ENCODE measurements at regions not wholly inside any gene's neighbourhood (a gene's known extent, or its start where the extent isn't known, plus 50 kb on each side); places are given as distances from the start of the nearest gene placed in this dataset.

DNA sequence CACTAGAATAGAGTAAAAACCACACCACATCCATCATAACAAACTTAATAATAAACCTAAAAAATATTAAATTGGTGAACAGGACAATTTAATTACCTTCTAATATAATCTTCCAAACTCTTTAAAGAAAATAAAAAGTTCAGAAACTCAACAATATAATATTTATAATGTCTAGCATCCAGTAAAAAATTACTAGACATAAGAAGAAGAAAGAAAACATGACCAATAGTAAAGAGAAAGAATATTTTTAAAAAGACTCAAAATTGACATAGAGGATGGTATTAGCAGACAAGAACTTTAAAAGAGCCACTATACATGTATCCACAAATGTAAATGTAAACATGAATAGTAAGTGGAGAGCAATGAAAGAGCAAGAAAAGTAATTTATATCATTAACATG is 388.4 kb downstream of the TFEC start:
- Histone ChIP-seq H3K36me3 (ENCODE audit: control insufficient read depth in 1 of 2, insufficient read depth in 2 of 2, low read length in 2 of 2) (no peaks in the 10 kb centered on the region), H3K27ac (ENCODE audit: low read length) (no peak overlapping the region), H3K4me1 (ENCODE audit: control insufficient read depth in 1 of 2, insufficient read depth in 2 of 2, low read length in 2 of 2) (no peaks in the 10 kb centered on the region)

DNA sequence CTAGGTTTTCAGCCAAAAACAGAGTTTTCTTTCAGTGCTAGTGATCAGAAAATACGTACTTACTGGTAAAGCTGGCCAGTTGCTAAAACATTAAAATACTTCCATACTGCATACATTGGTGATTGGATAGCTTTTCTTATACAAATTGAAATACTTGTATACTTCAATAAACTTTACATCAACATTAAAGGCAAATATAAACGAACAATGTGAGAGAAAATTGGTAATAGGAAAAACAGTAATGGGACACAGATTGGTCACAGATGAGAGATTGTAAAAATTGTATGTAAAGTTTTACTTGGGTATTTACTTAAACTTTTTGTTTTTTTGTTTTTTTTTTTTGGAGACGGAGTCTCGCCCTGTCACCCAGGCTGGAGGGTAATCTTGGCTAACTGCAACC is 391.7 kb downstream of the TFEC start:
- no peaks in the 10 kb centered on the region for H3K27me3 ChIP-seq (ENCODE audit: low read depth, low read length)
- no peaks in the 10 kb centered on the region for H3K4me1 ChIP-seq (ENCODE audit: control insufficient read depth in 1 of 2, insufficient read depth in 2 of 2, low read length in 2 of 2)
- H3K4me3 ChIP-seq (ENCODE audit: low read depth in 1 of 2, low read length in 2 of 2), result no peak overlapping the region
- H3K9me3 ChIP-seq (ENCODE audit: control insufficient read depth in 1 of 2, low read length in 2 of 2), result no peaks in the 10 kb centered on the region
- no peaks in the 10 kb centered on the region for H3K36me3 ChIP-seq (ENCODE audit: control insufficient read depth in 1 of 2, insufficient read depth in 2 of 2, low read length in 2 of 2)
- H3K27ac ChIP-seq (ENCODE audit: low read length), result no peak overlapping the region

More for the DNA sequence above, 388.4 kb downstream of the TFEC start:
- Histone ChIP-seq H3K27me3 (ENCODE audit: low read depth, low read length) (no peaks in the 10 kb centered on the region), H3K9me3 (ENCODE audit: control insufficient read depth in 1 of 2, low read length in 2 of 2) (no peaks in the 10 kb centered on the region), H3K4me3 (ENCODE audit: low read depth in 1 of 2, low read length in 2 of 2) (no peak overlapping the region)

DNA sequence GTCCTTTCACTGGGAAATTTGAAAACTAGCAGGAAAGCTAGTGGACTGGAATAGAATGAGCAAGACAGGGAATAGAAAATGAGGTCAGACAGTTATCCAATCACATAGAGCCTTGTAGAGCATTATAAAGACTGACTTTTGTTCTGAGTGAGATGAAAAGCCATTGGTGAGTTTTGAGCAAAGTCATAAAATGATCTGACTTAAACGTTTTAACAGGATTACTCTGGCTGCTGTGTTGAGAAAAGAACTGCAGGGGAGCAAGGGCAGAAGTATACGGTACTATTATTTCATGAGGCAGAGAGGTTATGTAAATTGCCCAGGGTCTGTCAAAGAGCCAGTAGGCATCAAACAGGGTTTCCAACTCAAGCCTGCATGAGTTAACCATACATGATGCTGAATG is 393.4 kb downstream of the TFEC start:
- Histone ChIP-seq H3K36me3 (ENCODE audit: control insufficient read depth in 1 of 2, insufficient read depth in 2 of 2, low read length in 2 of 2) (no peaks in the 10 kb centered on the region), H3K27me3 (ENCODE audit: low read depth, low read length) (no peaks in the 10 kb centered on the region), H3K27ac (ENCODE audit: low read length) (no peak overlapping the region), H3K9me3 (ENCODE audit: control insufficient read depth in 1 of 2, low read length in 2 of 2) (no peaks in the 10 kb centered on the region), H3K4me1 (ENCODE audit: control insufficient read depth in 1 of 2, insufficient read depth in 2 of 2, low read length in 2 of 2) (no peaks in the 10 kb centered on the region), H3K4me3 (ENCODE audit: low read depth in 1 of 2, low read length in 2 of 2) (no peak overlapping the region)

DNA sequence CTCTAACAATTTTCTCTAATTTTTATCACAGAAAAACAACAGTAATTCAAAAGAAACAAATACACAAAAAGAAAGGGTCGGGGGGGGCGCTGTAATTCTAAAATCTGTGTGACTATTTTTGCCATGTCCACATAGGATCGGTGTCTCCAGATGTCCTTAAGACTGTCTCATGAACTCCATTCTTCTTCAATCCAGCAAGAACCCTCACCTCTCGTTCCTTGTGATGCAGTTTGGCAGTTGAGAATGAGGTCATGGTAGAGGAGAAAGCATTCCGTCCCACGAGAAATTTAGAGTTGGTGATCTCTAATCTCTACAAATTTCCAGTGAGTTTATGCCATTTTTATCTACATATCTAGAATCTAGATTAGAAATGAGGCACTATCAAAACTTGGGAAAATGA is 394.7 kb downstream of the TFEC start:
- Histone ChIP-seq H3K36me3 (ENCODE audit: control insufficient read depth in 1 of 2, insufficient read depth in 2 of 2, low read length in 2 of 2) (no peaks in the 10 kb centered on the region), H3K27ac (ENCODE audit: low read length) (no peak overlapping the region), H3K4me3 (ENCODE audit: low read depth in 1 of 2, low read length in 2 of 2) (no peak overlapping the region), H3K9me3 (ENCODE audit: control insufficient read depth in 1 of 2, low read length in 2 of 2) (no peaks in the 10 kb centered on the region), H3K4me1 (ENCODE audit: control insufficient read depth in 1 of 2, insufficient read depth in 2 of 2, low read length in 2 of 2) (no peaks in the 10 kb centered on the region), H3K27me3 (ENCODE audit: low read depth, low read length) (no peaks in the 10 kb centered on the region)

DNA sequence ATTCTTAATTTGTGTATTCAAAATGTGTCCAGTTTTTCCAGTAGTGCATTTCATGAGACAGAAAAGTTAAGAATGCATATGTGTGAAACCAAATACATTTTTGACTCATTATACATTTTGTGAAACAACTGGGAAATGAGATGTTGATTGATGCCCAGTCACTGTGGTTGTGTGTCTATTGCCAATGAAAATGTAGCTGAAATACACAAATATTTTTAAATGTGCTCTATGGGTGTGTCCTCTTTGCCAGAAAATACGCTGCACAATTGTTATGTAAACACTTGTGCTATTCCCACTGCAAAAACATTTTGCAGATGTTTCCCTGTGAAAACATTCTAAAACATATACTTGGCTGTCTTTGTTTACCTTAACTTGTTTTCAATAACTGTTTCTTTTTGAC is 395.2 kb downstream of the TFEC start:
- no peak overlapping the region for H3K27ac ChIP-seq (ENCODE audit: low read length)
- H3K4me1 ChIP-seq (ENCODE audit: control insufficient read depth in 1 of 2, insufficient read depth in 2 of 2, low read length in 2 of 2), result no peaks in the 10 kb centered on the region
- no peaks in the 10 kb centered on the region for H3K27me3 ChIP-seq (ENCODE audit: low read depth, low read length)
- H3K4me3 ChIP-seq (ENCODE audit: low read depth in 1 of 2, low read length in 2 of 2), result no peak overlapping the region
- no peaks in the 10 kb centered on the region for H3K36me3 ChIP-seq (ENCODE audit: control insufficient read depth in 1 of 2, insufficient read depth in 2 of 2, low read length in 2 of 2)
- no peaks in the 10 kb centered on the region for H3K9me3 ChIP-seq (ENCODE audit: control insufficient read depth in 1 of 2, low read length in 2 of 2)

DNA sequence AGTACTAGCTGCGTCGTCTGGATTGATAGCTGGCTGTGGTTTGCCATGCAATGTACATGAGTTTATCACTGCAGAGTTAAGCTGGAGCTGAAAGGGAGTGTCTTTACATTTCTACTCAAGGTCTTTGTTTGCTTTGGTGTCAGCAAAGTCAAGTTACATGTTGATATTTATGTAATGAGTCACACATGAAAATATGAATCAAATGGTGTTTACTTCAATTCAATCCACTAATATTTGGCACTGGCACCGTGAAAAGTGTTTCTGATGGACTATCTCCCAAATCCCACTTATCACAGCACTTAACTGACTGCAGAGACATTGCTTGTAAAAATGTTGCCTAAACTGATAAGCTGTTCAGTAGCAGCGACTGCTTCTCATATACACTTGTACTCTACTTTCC is 395.9 kb downstream of the TFEC start:
- Histone ChIP-seq H3K27me3 (ENCODE audit: low read depth, low read length) (no peaks in the 10 kb centered on the region), H3K9me3 (ENCODE audit: control insufficient read depth in 1 of 2, low read length in 2 of 2) (no peaks in the 10 kb centered on the region), H3K27ac (ENCODE audit: low read length) (no peak overlapping the region), H3K4me1 (ENCODE audit: control insufficient read depth in 1 of 2, insufficient read depth in 2 of 2, low read length in 2 of 2) (no peaks in the 10 kb centered on the region), H3K36me3 (ENCODE audit: control insufficient read depth in 1 of 2, insufficient read depth in 2 of 2, low read length in 2 of 2) (no peaks in the 10 kb centered on the region), H3K4me3 (ENCODE audit: low read depth in 1 of 2, low read length in 2 of 2) (no peak overlapping the region)

DNA sequence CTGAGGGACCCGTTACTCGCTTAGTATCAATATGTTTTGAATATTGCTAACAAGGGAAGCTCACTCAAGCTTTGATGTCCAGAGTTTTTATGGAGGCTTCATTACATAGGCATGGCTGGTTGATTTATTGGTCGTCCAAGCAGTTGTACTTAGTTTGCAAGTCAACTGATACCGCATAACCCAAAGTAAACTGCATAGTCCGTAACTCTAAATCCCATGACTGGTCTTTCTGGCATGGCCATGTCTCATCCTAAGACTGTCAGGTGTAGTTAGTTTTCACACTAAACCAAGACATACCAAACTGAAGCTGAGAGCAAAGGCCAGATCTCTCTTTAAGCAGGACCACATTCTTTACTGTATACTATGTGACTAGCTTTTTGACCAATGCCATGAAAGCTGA is 397.9 kb downstream of the TFEC start:
- H3K4me1 ChIP-seq (ENCODE audit: control insufficient read depth in 1 of 2, insufficient read depth in 2 of 2, low read length in 2 of 2), result no peaks in the 10 kb centered on the region
- H3K36me3 ChIP-seq (ENCODE audit: control insufficient read depth in 1 of 2, insufficient read depth in 2 of 2, low read length in 2 of 2), result no peaks in the 10 kb centered on the region
- H3K27me3 ChIP-seq (ENCODE audit: low read depth, low read length), result no peaks in the 10 kb centered on the region
- H3K4me3 ChIP-seq (ENCODE audit: low read depth in 1 of 2, low read length in 2 of 2), result no peak overlapping the region
- no peak overlapping the region for H3K27ac ChIP-seq (ENCODE audit: low read length)
- no peaks in the 10 kb centered on the region for H3K9me3 ChIP-seq (ENCODE audit: control insufficient read depth in 1 of 2, low read length in 2 of 2)

- Histone ChIP-seq H3K27me3 (ENCODE audit: low read depth, low read length) (no peaks in the 10 kb centered on the region), H3K36me3 (ENCODE audit: control insufficient read depth in 1 of 2, insufficient read depth in 2 of 2, low read length in 2 of 2) (no peaks in the 10 kb centered on the region), H3K9me3 (ENCODE audit: control insufficient read depth in 1 of 2, low read length in 2 of 2) (no peaks in the 10 kb centered on the region), H3K27ac (ENCODE audit: low read length) (no peak overlapping the region), H3K4me3 (ENCODE audit: low read depth in 1 of 2, low read length in 2 of 2) (no peak overlapping the region), H3K4me1 (ENCODE audit: control insufficient read depth in 1 of 2, insufficient read depth in 2 of 2, low read length in 2 of 2) (no peaks in the 10 kb centered on the region)
Observed at GRCh38 chr7:115631782-115632181, 398.8 kb downstream of the TFEC start.

DNA sequence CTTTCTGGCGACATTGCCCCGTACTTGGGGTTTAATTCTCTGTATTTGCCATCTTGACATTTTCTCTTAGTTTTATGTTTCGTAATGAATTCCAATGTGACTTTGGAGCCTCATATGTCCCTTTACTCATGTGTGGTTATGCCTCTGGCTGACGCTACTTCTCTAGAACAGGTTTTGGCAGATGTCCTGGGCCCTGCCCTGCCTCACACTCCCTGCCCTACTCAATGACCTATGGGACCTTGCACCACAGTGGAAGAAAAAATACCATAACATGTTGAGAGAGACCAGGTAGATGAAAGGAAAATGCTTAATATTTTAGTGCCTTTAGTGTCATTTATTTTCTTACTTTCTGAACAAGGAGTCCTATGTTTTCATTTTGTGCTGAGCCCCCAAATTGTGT is 400.5 kb downstream of the TFEC start:
- Histone ChIP-seq H3K4me1 (ENCODE audit: control insufficient read depth in 1 of 2, insufficient read depth in 2 of 2, low read length in 2 of 2) (no peaks in the 10 kb centered on the region), H3K9me3 (ENCODE audit: control insufficient read depth in 1 of 2, low read length in 2 of 2) (no peaks in the 10 kb centered on the region), H3K27ac (ENCODE audit: low read length) (no peak overlapping the region), H3K36me3 (ENCODE audit: control insufficient read depth in 1 of 2, insufficient read depth in 2 of 2, low read length in 2 of 2) (no peaks in the 10 kb centered on the region), H3K27me3 (ENCODE audit: low read depth, low read length) (no peaks in the 10 kb centered on the region), H3K4me3 (ENCODE audit: low read depth in 1 of 2, low read length in 2 of 2) (no peak overlapping the region)

DNA sequence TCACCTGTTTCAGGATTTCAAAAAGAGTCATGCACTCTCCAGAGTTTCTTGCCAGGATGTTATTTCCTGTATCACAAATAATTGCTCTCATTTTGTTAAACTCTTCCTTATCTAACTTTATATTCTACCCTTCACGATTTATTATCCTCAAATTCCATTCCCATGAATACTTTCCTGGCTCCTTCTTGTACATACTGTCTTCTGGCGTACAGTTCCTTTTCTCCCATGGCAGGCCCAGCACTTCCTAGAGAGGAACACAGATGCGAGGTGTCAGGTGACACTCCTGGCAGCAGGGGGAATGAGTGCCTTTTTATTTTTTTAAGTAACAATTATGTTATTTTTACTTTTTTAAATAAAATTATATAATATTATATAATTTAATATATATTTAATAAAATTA is 411.9 kb downstream of the TFEC start:
- no peaks in the 10 kb centered on the region for H3K27me3 ChIP-seq (ENCODE audit: low read depth, low read length)
- H3K27ac ChIP-seq (ENCODE audit: low read length), result no peak overlapping the region
- no peaks in the 10 kb centered on the region for H3K36me3 ChIP-seq (ENCODE audit: control insufficient read depth in 1 of 2, insufficient read depth in 2 of 2, low read length in 2 of 2)

GRCh38 chr7:115613836-115614235 is 416.7 kb downstream of the TFEC start:
- Histone ChIP-seq H3K4me1 (ENCODE audit: control insufficient read depth in 1 of 2, insufficient read depth in 2 of 2, low read length in 2 of 2) (no peaks in the 10 kb centered on the region), H3K4me3 (ENCODE audit: low read depth in 1 of 2, low read length in 2 of 2) (no peak overlapping the region), H3K27me3 (ENCODE audit: low read depth, low read length) (no peaks in the 10 kb centered on the region), H3K9me3 (ENCODE audit: control insufficient read depth in 1 of 2, low read length in 2 of 2) (no peaks in the 10 kb centered on the region), H3K27ac (ENCODE audit: low read length) (no peak overlapping the region), H3K36me3 (ENCODE audit: control insufficient read depth in 1 of 2, insufficient read depth in 2 of 2, low read length in 2 of 2) (no peaks in the 10 kb centered on the region)

More for the DNA sequence above, 411.9 kb downstream of the TFEC start:
- no peaks in the 10 kb centered on the region for H3K4me1 ChIP-seq (ENCODE audit: control insufficient read depth in 1 of 2, insufficient read depth in 2 of 2, low read length in 2 of 2)
- H3K9me3 ChIP-seq (ENCODE audit: control insufficient read depth in 1 of 2, low read length in 2 of 2), result no peaks in the 10 kb centered on the region
- no peak overlapping the region for H3K4me3 ChIP-seq (ENCODE audit: low read depth in 1 of 2, low read length in 2 of 2)

DNA sequence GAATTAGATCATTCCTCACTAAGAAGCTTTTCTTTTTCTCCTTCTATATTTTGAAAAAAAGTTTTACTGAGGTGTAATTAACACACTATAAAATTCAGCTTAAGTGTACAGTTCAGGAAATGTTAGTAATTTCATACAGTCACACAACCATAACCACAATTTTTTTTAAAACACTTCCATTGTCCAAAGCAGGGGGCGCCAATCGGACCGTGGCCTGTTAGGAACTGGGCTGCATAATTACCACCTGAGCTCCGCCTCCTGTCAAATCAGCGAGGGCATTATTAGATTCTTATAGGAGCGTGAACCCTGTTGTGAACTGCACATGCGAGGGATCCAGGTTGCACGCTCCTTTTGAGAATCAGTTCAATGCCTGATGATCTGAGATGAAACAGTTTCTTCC is 427.1 kb downstream of the TFEC start:
- no peaks in the 10 kb centered on the region for H3K27me3 ChIP-seq (ENCODE audit: low read depth, low read length)
- peaks cover 0 to 4% of the 10 kb centered on the region in 2 donors for H3K9me3 ChIP-seq (ENCODE audit: control insufficient read depth in 1 of 2, low read length in 2 of 2)
- H3K4me1 ChIP-seq (ENCODE audit: control insufficient read depth in 1 of 2, insufficient read depth in 2 of 2, low read length in 2 of 2), result no peaks in the 10 kb centered on the region
- H3K36me3 ChIP-seq (ENCODE audit: control insufficient read depth in 1 of 2, insufficient read depth in 2 of 2, low read length in 2 of 2), result no peaks in the 10 kb centered on the region
- H3K27ac ChIP-seq (ENCODE audit: low read length), result no peak overlapping the region
- H3K4me3 ChIP-seq (ENCODE audit: low read depth in 1 of 2, low read length in 2 of 2), result no peak overlapping the region

All from muscle layer of duodenum (tissue), 2 donors.